ENCODE measurements at regions not wholly inside any gene's neighbourhood (a gene's known extent, or its start where the extent isn't known, plus 50 kb on each side); places are given as distances from the start of the nearest gene placed in this dataset.

- Histone ChIP-seq H3K4me2 (ENCODE audit: insufficient read depth, low read length) (no peak overlapping the region), H4K20me1 (ENCODE audit: insufficient read depth, low read length) (no peaks in the 10 kb centered on the region), H2AFZ (ENCODE audit: low read depth, low read length) (no peak overlapping the region), H3K36me3 (ENCODE audit: insufficient read depth, low read length) (no peaks in the 10 kb centered on the region), H3K9me3 (ENCODE audit: insufficient read depth, low read length, severe bottlenecking) (no peaks in the 10 kb centered on the region), H3K79me2 (ENCODE audit: insufficient read depth, low read length) (no peaks in the 10 kb centered on the region), H3K4me1 (ENCODE audit: insufficient read depth, low read length) (no peaks in the 10 kb centered on the region), H3K4me3 (ENCODE audit: low read depth in 1 of 2, low read length in 2 of 2) (no peak overlapping the region), H3K27me3 (ENCODE audit: insufficient read depth, low read length, poor library complexity) (peaks cover 2% of the 10 kb centered on the region), H3K27ac (ENCODE audit: low read length) (no peak overlapping the region), H3K9ac (ENCODE audit: low read depth, low read length) (no peak overlapping the region)
- ATAC-seq (ENCODE audit: insufficient read depth, low read depth) (no peak), DNase-seq (no peak)
- TF ChIP-seq EZH2 (IDR thresholded peaks at IDR 0.05; ENCODE audit: borderline replicate concordance, low read depth, low read length, severe bottlenecking) (no peak), CTCF (IDR thresholded peaks at IDR 0.05; ENCODE audit: borderline replicate concordance, extremely low read depth, low read length, poor library complexity, severe bottlenecking) (no peak)
These were observed 123.7 kb upstream of the SEC61G start for GRCh38 chr7:54882694-54883093.

GRCh38 chr7:54883576-54883975, 124.6 kb upstream of the SEC61G start:
- no peak for TF ChIP-seq CTCF (IDR thresholded peaks at IDR 0.05; ENCODE audit: borderline replicate concordance, extremely low read depth, low read length, poor library complexity, severe bottlenecking)
- no peak for TF ChIP-seq EZH2 (IDR thresholded peaks at IDR 0.05; ENCODE audit: borderline replicate concordance, low read depth, low read length, severe bottlenecking)

GRCh38 chr7:54885285-54885684, 126.3 kb upstream of the SEC61G start:
- H3K9me3 ChIP-seq (ENCODE audit: insufficient read depth, low read length, severe bottlenecking): no peaks in the 10 kb centered on the region
- no peak overlapping the region for H2AFZ ChIP-seq (ENCODE audit: low read depth, low read length)
- H3K36me3 ChIP-seq (ENCODE audit: insufficient read depth, low read length): no peaks in the 10 kb centered on the region
- H3K27me3 ChIP-seq (ENCODE audit: insufficient read depth, low read length, poor library complexity): no peaks in the 10 kb centered on the region
- H3K79me2 ChIP-seq (ENCODE audit: insufficient read depth, low read length): no peaks in the 10 kb centered on the region
- no peak overlapping the region for H3K4me2 ChIP-seq (ENCODE audit: insufficient read depth, low read length)
- no peak overlapping the region for H3K4me3 ChIP-seq (ENCODE audit: low read depth in 1 of 2, low read length in 2 of 2)
- no peak overlapping the region for H3K27ac ChIP-seq (ENCODE audit: low read length)
- no peaks in the 10 kb centered on the region for H4K20me1 ChIP-seq (ENCODE audit: insufficient read depth, low read length)
- no peaks in the 10 kb centered on the region for H3K4me1 ChIP-seq (ENCODE audit: insufficient read depth, low read length)
- no peak for TF ChIP-seq EZH2 (IDR thresholded peaks at IDR 0.05; ENCODE audit: borderline replicate concordance, low read depth, low read length, severe bottlenecking)
- TF ChIP-seq CTCF (IDR thresholded peaks at IDR 0.05; ENCODE audit: borderline replicate concordance, extremely low read depth, low read length, poor library complexity, severe bottlenecking): no peak
- no peak for ATAC-seq (ENCODE audit: insufficient read depth, low read depth)
- no peak for DNase-seq
- no peak overlapping the region for H3K9ac ChIP-seq (ENCODE audit: low read depth, low read length)

More at GRCh38 chr7:54883576-54883975, 124.6 kb upstream of the SEC61G start:
- Histone ChIP-seq H3K4me1 (ENCODE audit: insufficient read depth, low read length) (no peaks in the 10 kb centered on the region), H4K20me1 (ENCODE audit: insufficient read depth, low read length) (no peaks in the 10 kb centered on the region), H3K27ac (ENCODE audit: low read length) (no peak overlapping the region), H3K9ac (ENCODE audit: low read depth, low read length) (no peak overlapping the region), H3K4me3 (ENCODE audit: low read depth in 1 of 2, low read length in 2 of 2) (no peak overlapping the region), H3K36me3 (ENCODE audit: insufficient read depth, low read length) (no peaks in the 10 kb centered on the region), H2AFZ (ENCODE audit: low read depth, low read length) (no peak overlapping the region), H3K27me3 (ENCODE audit: insufficient read depth, low read length, poor library complexity) (peaks cover 2% of the 10 kb centered on the region), H3K4me2 (ENCODE audit: insufficient read depth, low read length) (no peak overlapping the region), H3K79me2 (ENCODE audit: insufficient read depth, low read length) (no peaks in the 10 kb centered on the region), H3K9me3 (ENCODE audit: insufficient read depth, low read length, severe bottlenecking) (no peaks in the 10 kb centered on the region)
- DNase-seq: no peak
- ATAC-seq (ENCODE audit: insufficient read depth, low read depth): no peak
